ENCODE measurements at regions not wholly inside any gene's neighbourhood (a gene's known extent, or its start where the extent isn't known, plus 50 kb on each side); places are given as distances from the start of the nearest gene placed in this dataset.

GRCh38 chr5:142508591-142508990 is 177.3 kb downstream of the FGF1 start:
- no peak overlapping the region for H3K4me3 ChIP-seq (ENCODE audit: control insufficient read depth in 1 of 7, extremely low read depth in 1 of 7, insufficient read depth in 4 of 7, low read depth in 2 of 7, low read length in 6 of 7)
- ChIA-PET POLR2A (no interaction called here), CTCF (no interaction called here)
- no peaks in the 10 kb centered on the region for H3K9me3 ChIP-seq (ENCODE audit: control extremely low read depth in 1 of 5, control insufficient read depth in 4 of 5, insufficient read depth in 2 of 5, low read depth in 1 of 5, low read length in 4 of 5)
- WGBS (ENCODE audit: insufficient coverage): no CpG with 5 or more reads among the region's 2 CpGs
- peaks cover 0 to 7% (median 0%) of the 10 kb centered on the region in 5 experiments for H3K27me3 ChIP-seq (replicated peaks in 2 of 5; ENCODE audit: control insufficient read depth in 4 of 5, insufficient read depth in 5 of 5, low read length in 4 of 5)
- no peaks in the 10 kb centered on the region for H3K4me1 ChIP-seq (ENCODE audit: control extremely low read depth in 1 of 4, control insufficient read depth in 4 of 4, insufficient read depth in 4 of 4, low read length in 3 of 4)
- H3K27ac ChIP-seq (ENCODE audit: insufficient read depth in 1 of 2, low read depth in 1 of 2, low read length in 2 of 2, poor library complexity in 1 of 2, severe bottlenecking in 2 of 2): no peak overlapping the region
- no peaks in the 10 kb centered on the region for H3K36me3 ChIP-seq (ENCODE audit: control insufficient read depth in 4 of 4, insufficient read depth in 4 of 4, low read length in 3 of 4)
- DNase-seq: no peak

GRCh38 chr5:142507531-142508372 is 178.1 kb downstream of the FGF1 start:
- POLR2A ChIA-PET: no interaction called here
- no peak for DNase-seq
- H3K36me3 ChIP-seq (ENCODE audit: control insufficient read depth in 4 of 4, insufficient read depth in 4 of 4, low read length in 3 of 4): no peaks in the 10 kb centered on the region
- no peaks in the 10 kb centered on the region for H3K9me3 ChIP-seq (ENCODE audit: control extremely low read depth in 1 of 5, control insufficient read depth in 4 of 5, insufficient read depth in 2 of 5, low read depth in 1 of 5, low read length in 4 of 5)
- CTCF ChIA-PET: no interaction called here
- H3K4me1 ChIP-seq (ENCODE audit: control extremely low read depth in 1 of 4, control insufficient read depth in 4 of 4, insufficient read depth in 4 of 4, low read length in 3 of 4): no peaks in the 10 kb centered on the region
- H3K4me3 ChIP-seq (ENCODE audit: control insufficient read depth in 1 of 7, extremely low read depth in 1 of 7, insufficient read depth in 4 of 7, low read depth in 2 of 7, low read length in 6 of 7): no peak overlapping the region
- H3K27ac ChIP-seq (ENCODE audit: insufficient read depth in 1 of 2, low read depth in 1 of 2, low read length in 2 of 2, poor library complexity in 1 of 2, severe bottlenecking in 2 of 2): no peak overlapping the region
- peaks cover 0 to 7% (median 0%) of the 10 kb centered on the region in 5 experiments for H3K27me3 ChIP-seq (replicated peaks in 2 of 5; ENCODE audit: control insufficient read depth in 4 of 5, insufficient read depth in 5 of 5, low read length in 4 of 5)
- WGBS (ENCODE audit: insufficient coverage): 93% methylated on average over 17 of the region's 21 CpGs

GRCh38 chr5:142506756-142507155 is 179.1 kb downstream of the FGF1 start:
- WGBS (ENCODE audit: insufficient coverage): 100% methylated on average over 1 of the region's 4 CpGs
- CTCF ChIA-PET: no interaction called here
- Histone ChIP-seq H3K9me3 (ENCODE audit: control extremely low read depth in 1 of 5, control insufficient read depth in 4 of 5, insufficient read depth in 2 of 5, low read depth in 1 of 5, low read length in 4 of 5) (no peaks in the 10 kb centered on the region), H3K36me3 (ENCODE audit: control insufficient read depth in 4 of 4, insufficient read depth in 4 of 4, low read length in 3 of 4) (no peaks in the 10 kb centered on the region), H3K27ac (ENCODE audit: insufficient read depth in 1 of 2, low read depth in 1 of 2, low read length in 2 of 2, poor library complexity in 1 of 2, severe bottlenecking in 2 of 2) (no peak overlapping the region), H3K4me1 (ENCODE audit: control extremely low read depth in 1 of 4, control insufficient read depth in 4 of 4, insufficient read depth in 4 of 4, low read length in 3 of 4) (no peaks in the 10 kb centered on the region), H3K4me3 (ENCODE audit: control insufficient read depth in 1 of 7, extremely low read depth in 1 of 7, insufficient read depth in 4 of 7, low read depth in 2 of 7, low read length in 6 of 7) (no peak overlapping the region), H3K27me3 (replicated peaks in 2 of 5; ENCODE audit: control insufficient read depth in 4 of 5, insufficient read depth in 5 of 5, low read length in 4 of 5) (peaks cover 0 to 7% (median 3%) of the 10 kb centered on the region in 5 experiments)
- POLR2A ChIA-PET: no interaction called here
- no peak for DNase-seq

GRCh38 chr5:142506046-142506445 is 179.8 kb downstream of the FGF1 start:
- H3K27me3 ChIP-seq (replicated peaks in 2 of 5; ENCODE audit: control insufficient read depth in 4 of 5, insufficient read depth in 5 of 5, low read length in 4 of 5): peaks cover 0 to 7% (median 3%) of the 10 kb centered on the region in 5 experiments
- H3K9me3 ChIP-seq (ENCODE audit: control extremely low read depth in 1 of 5, control insufficient read depth in 4 of 5, insufficient read depth in 2 of 5, low read depth in 1 of 5, low read length in 4 of 5): no peaks in the 10 kb centered on the region
- CTCF ChIA-PET: no interaction called here
- POLR2A ChIA-PET: interaction anchor here (1.1 kb wide), 1 partner anchor 12 kb away, joined by 5 read pairs; no protein-coding TSS in a partner anchor
- H3K4me1 ChIP-seq (ENCODE audit: control extremely low read depth in 1 of 4, control insufficient read depth in 4 of 4, insufficient read depth in 4 of 4, low read length in 3 of 4): no peaks in the 10 kb centered on the region
- H3K27ac ChIP-seq (ENCODE audit: insufficient read depth in 1 of 2, low read depth in 1 of 2, low read length in 2 of 2, poor library complexity in 1 of 2, severe bottlenecking in 2 of 2): no peak overlapping the region
- no peaks in the 10 kb centered on the region for H3K36me3 ChIP-seq (ENCODE audit: control insufficient read depth in 4 of 4, insufficient read depth in 4 of 4, low read length in 3 of 4)
- peak; percentile 8 to 37 (median 28) for DNase-seq
- WGBS (ENCODE audit: insufficient coverage): no CpG with 5 or more reads among the region's 1 CpG
- no peak overlapping the region for H3K4me3 ChIP-seq (ENCODE audit: control insufficient read depth in 1 of 7, extremely low read depth in 1 of 7, insufficient read depth in 4 of 7, low read depth in 2 of 7, low read length in 6 of 7)

- WGBS (ENCODE audit: insufficient coverage): 95% methylated on average over 2 of the region's 3 CpGs
- DNase-seq: no peak
- CTCF ChIA-PET: no interaction called here
Observed at GRCh38 chr5:142501890-142502289, 177.1 kb upstream of the SPRY4 start.

GRCh38 chr5:142500227-142500905 is 175.5 kb upstream of the SPRY4 start:
- no peak for DNase-seq
- Histone ChIP-seq H3K36me3 (ENCODE audit: control insufficient read depth in 4 of 4, insufficient read depth in 4 of 4, low read length in 3 of 4) (no peaks in the 10 kb centered on the region), H3K27ac (ENCODE audit: insufficient read depth in 1 of 2, low read depth in 1 of 2, low read length in 2 of 2, poor library complexity in 1 of 2, severe bottlenecking in 2 of 2) (no peak overlapping the region), H3K4me1 (ENCODE audit: control extremely low read depth in 1 of 4, control insufficient read depth in 4 of 4, insufficient read depth in 4 of 4, low read length in 3 of 4) (no peaks in the 10 kb centered on the region), H3K4me3 (ENCODE audit: control insufficient read depth in 1 of 7, extremely low read depth in 1 of 7, insufficient read depth in 4 of 7, low read depth in 2 of 7, low read length in 6 of 7) (no peak overlapping the region), H3K9me3 (ENCODE audit: control extremely low read depth in 1 of 5, control insufficient read depth in 4 of 5, insufficient read depth in 2 of 5, low read depth in 1 of 5, low read length in 4 of 5) (no peaks in the 10 kb centered on the region), H3K27me3 (replicated peaks in 2 of 5; ENCODE audit: control insufficient read depth in 4 of 5, insufficient read depth in 5 of 5, low read length in 4 of 5) (peaks cover 0 to 4% (median 0%) of the 10 kb centered on the region in 5 experiments)
- WGBS (ENCODE audit: insufficient coverage): 100% methylated on average over 2 of the region's 3 CpGs
- CTCF ChIA-PET: interaction anchor here (0.9 kb wide), 1 partner anchor 16 kb away, joined by 3 read pairs; no protein-coding TSS in a partner anchor
- POLR2A ChIA-PET: no interaction called here

More at GRCh38 chr5:142501890-142502289, 177.1 kb upstream of the SPRY4 start:
- no peaks in the 10 kb centered on the region for H3K36me3 ChIP-seq (ENCODE audit: control insufficient read depth in 4 of 4, insufficient read depth in 4 of 4, low read length in 3 of 4)
- peaks cover 0 to 4% (median 1%) of the 10 kb centered on the region in 5 experiments for H3K27me3 ChIP-seq (replicated peaks in 2 of 5; ENCODE audit: control insufficient read depth in 4 of 5, insufficient read depth in 5 of 5, low read length in 4 of 5)
- H3K9me3 ChIP-seq (ENCODE audit: control extremely low read depth in 1 of 5, control insufficient read depth in 4 of 5, insufficient read depth in 2 of 5, low read depth in 1 of 5, low read length in 4 of 5): no peaks in the 10 kb centered on the region
- no peaks in the 10 kb centered on the region for H3K4me1 ChIP-seq (ENCODE audit: control extremely low read depth in 1 of 4, control insufficient read depth in 4 of 4, insufficient read depth in 4 of 4, low read length in 3 of 4)
- no peak overlapping the region for H3K4me3 ChIP-seq (ENCODE audit: control insufficient read depth in 1 of 7, extremely low read depth in 1 of 7, insufficient read depth in 4 of 7, low read depth in 2 of 7, low read length in 6 of 7)
- H3K27ac ChIP-seq (ENCODE audit: insufficient read depth in 1 of 2, low read depth in 1 of 2, low read length in 2 of 2, poor library complexity in 1 of 2, severe bottlenecking in 2 of 2): no peak overlapping the region
- POLR2A ChIA-PET: no interaction called here
